Tibial nerve (tissue), 4 donors: ENCODE measurements at regions not wholly inside any gene's neighbourhood (a gene's known extent, or its start where the extent isn't known, plus 50 kb on each side); places are given as distances from the start of the nearest gene placed in this dataset.

Source experiments
- DNase-seq, 2 donors: peaks; one replicate each; pipeline ENCODE4 v3.0.0-alpha.2; 2019; ENCODE audit warnings: low spot score in 2 of 2
- H3K27ac ChIP-seq, 4 donors: fragments of 200-600 bp; sonication (generic) in 3 of 4; one replicate each; pipeline ENCODE4 v1.5.1; 2017 to 2019; ENCODE audit warnings: mild to moderate bottlenecking in 1 of 4
- H3K27me3 ChIP-seq, 2 donors: fragments of 200-600 bp; sonication (generic) in 1 of 2; one replicate each; pipeline versions ENCODE4 v1.5.1 to v1.6.0; 2017 to 2019
- H3K36me3 ChIP-seq, 3 donors: fragments of 200-600 bp; sonication (generic); one replicate each; pipeline ENCODE4 v1.5.1; 2018 to 2019
- H3K4me1 ChIP-seq, 4 donors: fragments of 200-600 bp; sonication (generic) in 3 of 4; one replicate each; pipeline ENCODE4 v1.5.1; 2017 to 2019
- H3K4me3 ChIP-seq, 4 donors: fragments of 200-600 bp; sonication (generic) in 3 of 4; one replicate each; pipeline ENCODE4 v1.5.1; 2017 to 2019; ENCODE audit warnings: mild to moderate bottlenecking in 1 of 4, moderate library complexity in 1 of 4
- H3K9me3 ChIP-seq, 4 donors: fragments of 200-600 bp; sonication (generic) in 3 of 4; one replicate each; pipeline ENCODE4 v1.5.1; 2017 to 2019
- EP300 ChIP-seq, 2 donors: sonication (generic); formaldehyde crosslinking; IDR thresholded peaks; one replicate each; pipeline ENCODE4 v1.6.1; 2017; ENCODE audit warnings: antibody characterized with exemption in 2 of 2, mild to moderate bottlenecking in 1 of 2
- POLR2A ChIP-seq, 2 donors: fragments of 450-650 bp; IDR thresholded peaks; one replicate each; pipeline ENCODE4 v1.6.1; 2017; ENCODE audit warnings: antibody characterized with exemption in 2 of 2, mild to moderate bottlenecking in 2 of 2, moderate library complexity in 2 of 2
- WGBS, 2 donors: methylation state at CpG; one replicate each; pipeline ENCODE4 v1.1.5; 2018; 5-methylcytosine and 5-hydroxymethylcytosine counted together
- TF ChIP-seq, protein P1 (sequence below), 5 experiments: fragments of 200-600 bp in 3 of 5; fragments of 450-650 bp in 2 of 5; sonication (generic) in 3 of 5; IDR thresholded peaks; one replicate each; pipeline ENCODE4 v1.5.1; 2016 to 2019; ENCODE audit warnings: antibody characterized with exemption in 5 of 5, mild to moderate bottlenecking in 3 of 5, moderate library complexity in 2 of 5

DNA sequence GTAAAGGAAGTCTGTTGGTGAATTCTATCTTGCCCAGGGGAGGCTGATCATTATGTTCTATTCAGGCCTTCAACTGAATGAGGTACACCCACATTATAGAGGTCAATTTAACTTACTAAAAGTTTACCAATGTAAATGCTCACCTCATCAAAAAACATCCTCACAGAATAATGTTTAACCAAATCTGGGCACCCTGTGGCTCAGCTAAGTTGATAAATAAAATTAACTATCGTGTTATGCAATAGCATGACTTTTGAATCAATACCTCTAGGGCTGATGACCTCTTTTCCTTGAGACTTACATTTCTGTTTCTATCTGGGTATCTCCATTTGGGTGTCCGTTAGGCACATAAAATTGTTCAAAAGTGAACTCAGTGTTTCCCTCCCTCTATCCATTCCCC lies 203.1 kb downstream of the TEX13C start:
- Histone ChIP-seq H3K27me3 (no peaks in the 10 kb centered on the region), H3K4me1 (no peaks in the 10 kb centered on the region), H3K36me3 (no peaks in the 10 kb centered on the region), H3K4me3 (no peak overlapping the region), H3K27ac (no peak overlapping the region), H3K9me3 (peaks cover 0 to 2% (median 0%) of the 10 kb centered on the region in 4 donors)
- no peak for DNase-seq
- TF ChIP-seq EP300 (IDR thresholded peaks at IDR 0.05) (no peak), POLR2A (IDR thresholded peaks at IDR 0.05) (no peak)
- TF ChIP-seq, protein P1, sequence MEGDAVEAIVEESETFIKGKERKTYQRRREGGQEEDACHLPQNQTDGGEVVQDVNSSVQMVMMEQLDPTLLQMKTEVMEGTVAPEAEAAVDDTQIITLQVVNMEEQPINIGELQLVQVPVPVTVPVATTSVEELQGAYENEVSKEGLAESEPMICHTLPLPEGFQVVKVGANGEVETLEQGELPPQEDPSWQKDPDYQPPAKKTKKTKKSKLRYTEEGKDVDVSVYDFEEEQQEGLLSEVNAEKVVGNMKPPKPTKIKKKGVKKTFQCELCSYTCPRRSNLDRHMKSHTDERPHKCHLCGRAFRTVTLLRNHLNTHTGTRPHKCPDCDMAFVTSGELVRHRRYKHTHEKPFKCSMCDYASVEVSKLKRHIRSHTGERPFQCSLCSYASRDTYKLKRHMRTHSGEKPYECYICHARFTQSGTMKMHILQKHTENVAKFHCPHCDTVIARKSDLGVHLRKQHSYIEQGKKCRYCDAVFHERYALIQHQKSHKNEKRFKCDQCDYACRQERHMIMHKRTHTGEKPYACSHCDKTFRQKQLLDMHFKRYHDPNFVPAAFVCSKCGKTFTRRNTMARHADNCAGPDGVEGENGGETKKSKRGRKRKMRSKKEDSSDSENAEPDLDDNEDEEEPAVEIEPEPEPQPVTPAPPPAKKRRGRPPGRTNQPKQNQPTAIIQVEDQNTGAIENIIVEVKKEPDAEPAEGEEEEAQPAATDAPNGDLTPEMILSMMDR (IDR thresholded peaks at IDR 0.05) = no peak
- 41 to 42% methylated on average over 2 of the region's 2 CpGs for WGBS, 2 donors

DNA sequence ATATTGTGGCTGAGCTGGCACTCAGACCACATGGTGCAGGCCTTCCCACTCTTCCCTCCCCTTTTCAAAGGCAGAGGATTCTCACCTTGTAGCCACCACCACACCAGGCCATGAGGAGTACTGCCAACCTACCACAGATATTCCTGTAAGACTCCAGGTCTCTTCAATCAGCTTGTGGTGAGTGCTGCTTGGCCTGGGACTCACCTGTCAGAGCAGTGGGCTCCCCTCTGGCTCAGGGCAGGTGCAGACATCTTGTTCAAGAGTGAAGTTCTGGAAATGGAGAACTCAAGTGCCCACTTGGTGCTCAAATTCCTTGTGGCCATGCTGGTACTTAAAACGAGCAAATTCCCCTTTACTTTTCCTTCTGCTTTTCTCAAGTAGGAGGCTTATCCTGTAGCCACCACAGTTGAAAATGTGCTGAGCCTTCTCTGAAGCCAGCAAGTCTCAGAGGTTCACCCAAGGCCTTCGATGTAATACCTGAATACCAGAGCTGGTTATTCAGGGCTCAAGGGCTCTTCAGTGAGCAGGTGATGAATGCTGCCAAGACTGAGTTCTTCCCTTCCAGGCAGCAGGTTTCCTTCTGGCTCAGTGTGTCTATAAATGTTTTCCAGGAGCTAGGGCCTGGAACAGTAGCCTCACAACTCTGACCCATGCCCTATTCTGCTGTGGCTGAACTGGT lies 212.9 kb downstream of the TEX13C start:
- H3K4me1 ChIP-seq = no peaks in the 10 kb centered on the region
- no peak overlapping the region for H3K27ac ChIP-seq
- no peak for DNase-seq
- no peak overlapping the region for H3K4me3 ChIP-seq
- 56 to 75% methylated on average over 2 of the region's 2 CpGs for whole genome bisulfite sequencing, 2 donors
- H3K27me3 ChIP-seq = no peaks in the 10 kb centered on the region
- TF ChIP-seq, protein P1 (IDR thresholded peaks at IDR 0.05) = no peak
- TF ChIP-seq EP300 (IDR thresholded peaks at IDR 0.05) = no peak
- TF ChIP-seq POLR2A (IDR thresholded peaks at IDR 0.05) = no peak
- no peaks in the 10 kb centered on the region for H3K36me3 ChIP-seq
- no peaks in the 10 kb centered on the region for H3K9me3 ChIP-seq

DNA sequence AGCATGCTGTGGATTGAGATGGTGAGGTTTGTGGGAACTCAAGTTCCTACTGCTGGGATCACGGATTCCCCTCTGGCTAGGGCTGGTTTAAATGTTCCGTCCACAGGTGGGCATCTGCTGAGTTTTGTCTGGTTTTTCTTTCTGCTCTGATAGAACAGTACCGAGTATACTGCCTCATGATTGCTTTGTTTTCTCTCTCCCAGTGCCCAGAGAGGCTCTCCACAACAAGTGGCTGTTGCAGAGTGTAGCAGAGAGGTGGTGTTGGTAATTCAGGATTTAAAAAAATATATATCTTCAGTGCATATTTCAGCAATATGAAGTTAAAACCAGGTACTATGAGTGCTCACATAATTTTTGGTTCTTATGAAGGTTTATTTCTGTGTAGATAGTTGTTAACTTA lies 213.7 kb downstream of the TEX13C start:
- WGBS, 2 donors = 63 to 80% methylated on average over 3 of the region's 3 CpGs
- TF ChIP-seq, protein P1 (IDR thresholded peaks at IDR 0.05) = no peak
- TF ChIP-seq POLR2A (IDR thresholded peaks at IDR 0.05) = no peak
- TF ChIP-seq EP300 (IDR thresholded peaks at IDR 0.05) = no peak
- H3K4me3 ChIP-seq = no peak overlapping the region

DNA sequence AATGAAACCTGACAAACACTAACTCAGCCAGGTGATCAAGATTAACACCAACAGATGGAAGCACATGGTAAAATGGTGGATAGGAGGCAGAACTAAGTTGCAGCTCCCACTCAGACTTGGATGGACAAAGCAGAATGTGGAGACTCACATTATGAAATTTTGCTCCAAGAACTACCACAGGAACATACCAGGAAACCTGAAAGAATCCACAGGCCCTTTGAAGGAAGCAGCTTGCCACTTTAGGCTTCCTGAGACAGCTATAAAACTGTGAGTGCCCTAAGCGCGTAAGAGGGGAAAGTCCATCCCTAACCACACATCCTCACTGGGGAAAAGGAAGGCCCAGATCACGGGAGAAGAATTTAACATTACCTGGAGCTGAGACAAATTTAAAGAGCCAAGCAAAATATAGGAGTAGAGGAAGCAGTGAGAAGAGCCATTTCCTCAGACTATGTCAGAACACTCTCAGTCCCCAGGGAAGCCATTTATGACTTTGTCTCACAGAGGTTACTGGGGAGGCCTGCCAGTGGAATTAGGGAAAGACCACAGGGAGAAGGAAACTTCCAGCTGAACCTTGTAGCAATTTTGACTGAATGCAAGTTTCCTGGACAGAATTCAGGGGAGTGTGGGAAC lies 224.5 kb downstream of the TEX13C start:
- DNase-seq = no peak
- 19 to 60% methylated on average over 3 of the region's 3 CpGs for WGBS, 2 donors
- TF ChIP-seq POLR2A (IDR thresholded peaks at IDR 0.05) = no peak
- TF ChIP-seq EP300 (IDR thresholded peaks at IDR 0.05) = no peak
- TF ChIP-seq, protein P1 (IDR thresholded peaks at IDR 0.05) = no peak
- Histone ChIP-seq H3K27me3 (no peaks in the 10 kb centered on the region), H3K9me3 (no peaks in the 10 kb centered on the region), H3K4me1 (no peaks in the 10 kb centered on the region), H3K27ac (no peak overlapping the region), H3K36me3 (no peaks in the 10 kb centered on the region), H3K4me3 (no peak overlapping the region)

More for the DNA sequence above, 213.7 kb downstream of the TEX13C start:
- no peaks in the 10 kb centered on the region for H3K9me3 ChIP-seq
- H3K4me1 ChIP-seq = no peaks in the 10 kb centered on the region
- no peak overlapping the region for H3K27ac ChIP-seq
- H3K27me3 ChIP-seq = no peaks in the 10 kb centered on the region
- no peaks in the 10 kb centered on the region for H3K36me3 ChIP-seq
- no peak for DNase-seq

DNA sequence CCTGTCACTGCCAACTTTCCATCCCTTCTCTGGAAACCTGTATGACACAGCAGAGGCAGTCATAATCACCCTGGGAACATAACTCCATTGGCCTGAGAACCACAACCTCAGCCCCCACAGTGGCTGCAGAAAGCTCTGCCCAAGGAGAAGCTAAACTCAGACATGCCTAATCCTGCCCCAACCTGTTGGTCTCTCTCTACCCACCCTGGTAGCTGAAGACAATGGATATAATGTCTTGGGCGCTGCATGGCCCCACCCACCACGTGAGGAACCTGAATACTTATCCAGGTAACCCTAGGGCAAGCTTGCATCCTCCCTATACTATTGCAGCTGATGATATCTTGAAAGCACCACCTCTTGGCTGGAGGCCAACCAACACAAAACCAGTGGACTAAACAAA lies 225.2 kb downstream of the TEX13C start:
- Histone ChIP-seq H3K9me3 (no peaks in the 10 kb centered on the region), H3K27ac (no peak overlapping the region), H3K4me3 (no peak overlapping the region), H3K4me1 (no peaks in the 10 kb centered on the region), H3K27me3 (no peaks in the 10 kb centered on the region), H3K36me3 (no peaks in the 10 kb centered on the region)
- DNase-seq = no peak
- TF ChIP-seq POLR2A (IDR thresholded peaks at IDR 0.05) (no peak), EP300 (IDR thresholded peaks at IDR 0.05) (no peak)
- TF ChIP-seq, protein P1 (IDR thresholded peaks at IDR 0.05) = no peak
- WGBS, 2 donors = 37% methylated on average over 2 of the region's 2 CpGs; no CpG with 5 or more reads in 1 of the 2 donors
